ENCODE measurements at regions not wholly inside any gene's neighbourhood (a gene's known extent, or its start where the extent isn't known, plus 50 kb on each side); places are given as distances from the start of the nearest gene placed in this dataset.

- DNase-seq, result no peak
These were observed 133.3 kb upstream of the NAMPT start for GRCh38 chr7:106418094-106418493.

- no peak for DNase-seq
These were observed 132.6 kb upstream of the NAMPT start for GRCh38 chr7:106417273-106417902.

- no peak for DNase-seq
These were observed 131.6 kb upstream of the NAMPT start for GRCh38 chr7:106416430-106416829.

- DNase-seq, result no peak
These were observed 130.7 kb upstream of the NAMPT start for GRCh38 chr7:106415433-106415832.

- DNase-seq, result no peak
These were observed 128.7 kb upstream of the NAMPT start for GRCh38 chr7:106413446-106413845.

- DNase-seq, result peak in 1 of 2 experiments; percentile 23
These were observed 120.9 kb upstream of the NAMPT start for GRCh38 chr7:106405697-106406141.

- no peak for DNase-seq
These were observed 118.1 kb upstream of the NAMPT start for GRCh38 chr7:106402898-106403297.

- no peak for DNase-seq
These were observed 116.1 kb upstream of the NAMPT start for GRCh38 chr7:106400923-106401322.

GRCh38 chr7:106398786-106399185, 114.0 kb upstream of the NAMPT start:
- DNase-seq, result no peak

- DNase-seq, result no peak
These were observed 113.2 kb upstream of the NAMPT start for GRCh38 chr7:106397994-106398393.

- DNase-seq, result no peak
These were observed 109.7 kb upstream of the NAMPT start for GRCh38 chr7:106394526-106394925.

GRCh38 chr7:106393564-106394251, 108.9 kb upstream of the NAMPT start:
- DNase-seq, result no peak

- DNase-seq, result no peak
These were observed 107.8 kb upstream of the NAMPT start for GRCh38 chr7:106392590-106392989.

GRCh38 chr7:106392144-106392543, 107.4 kb upstream of the NAMPT start:
- no peak for DNase-seq

GRCh38 chr7:106386958-106387357, 102.2 kb upstream of the NAMPT start:
- DNase-seq, result no peak

- no peak for DNase-seq
These were observed 99.6 kb upstream of the NAMPT start for GRCh38 chr7:106384373-106384772.

- no peak for DNase-seq
These were observed 98.1 kb upstream of the NAMPT start for GRCh38 chr7:106382929-106383328.

GRCh38 chr7:106382129-106382528, 97.3 kb upstream of the NAMPT start:
- no peak for DNase-seq

GRCh38 chr7:106381252-106381651, 96.5 kb upstream of the NAMPT start:
- no peak for DNase-seq

- peak in 1 of 2 experiments; percentile 15 for DNase-seq
These were observed 93.1 kb upstream of the NAMPT start for GRCh38 chr7:106377847-106378361.

- no peak for DNase-seq
These were observed 91.4 kb upstream of the NAMPT start for GRCh38 chr7:106376026-106376799.

- DNase-seq, result no peak
These were observed 90.7 kb upstream of the NAMPT start for GRCh38 chr7:106375499-106375898.

GRCh38 chr7:106374437-106374836, 89.7 kb upstream of the NAMPT start:
- DNase-seq, result no peak
